Left colon (tissue), 2 donors: ENCODE measurements at regions not wholly inside any gene's neighbourhood (a gene's known extent, or its start where the extent isn't known, plus 50 kb on each side); places are given as distances from the start of the nearest gene placed in this dataset.
A peak's percentile ranks its signal among the peaks of the same experiment; 100 is the strongest.

ENCODE experiments used
- ATAC-seq: fragments of 200-7000 bp; cut with Tn5 transposase; one replicate; pipeline ENCODE4 v1.9.1; 2020; ENCODE audit warnings: mild to moderate bottlenecking, moderate library complexity
- DNase-seq, 2 donors: peaks; one replicate each; pipeline ENCODE4 v3.0.0-alpha.2; 2020
- intact Hi-C, 2 donors: fragments of 100-400 bp; cut with DNase I in 1 of 2; cut with micrococcal nuclease in 1 of 2; formaldehyde crosslinking; loops; one replicate each; pipeline versions ENCODE4 v1.11.2 to v1.14.0; 2022; cut with DNase I, micrococcal nuclease
- donor health status: DM: no; HTN: no; CAD: no.
- donor health status: DM: yes; HTN: yes; CAD: no.

DNA sequence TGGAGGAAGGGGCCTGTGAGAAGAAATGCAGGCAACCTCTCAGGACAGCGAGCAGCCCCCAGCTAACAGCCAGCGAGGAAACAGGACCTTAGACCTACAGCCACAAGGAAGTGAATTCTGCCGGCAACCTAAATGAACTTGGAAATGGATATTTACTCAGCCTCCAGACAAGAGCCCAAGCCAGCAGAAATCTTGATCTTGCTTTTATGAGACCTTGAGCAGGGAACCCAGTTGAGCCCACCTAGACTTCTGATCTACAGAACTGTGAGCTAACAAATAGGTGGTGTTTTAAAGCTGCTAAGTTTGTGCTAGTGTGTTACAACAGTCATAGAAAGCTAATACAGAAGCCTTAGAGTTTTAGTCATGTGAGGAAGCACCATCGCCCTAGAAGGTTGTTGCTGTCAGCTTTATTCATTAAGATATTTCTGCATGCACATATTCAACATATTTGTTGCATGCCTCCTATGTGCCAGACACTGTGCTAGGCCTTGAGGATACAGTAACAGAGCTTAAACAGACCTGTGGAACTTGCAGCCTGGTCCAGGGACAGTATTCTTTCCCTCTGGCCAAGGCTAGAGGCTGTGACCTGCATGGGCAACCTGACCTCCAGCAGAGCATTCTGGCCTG lies 50.3 kb downstream of the NALF2 start:
- ATAC-seq (peak; percentile 57), DNase-seq (no peak)
- intact Hi-C loops: no loop called here

DNA sequence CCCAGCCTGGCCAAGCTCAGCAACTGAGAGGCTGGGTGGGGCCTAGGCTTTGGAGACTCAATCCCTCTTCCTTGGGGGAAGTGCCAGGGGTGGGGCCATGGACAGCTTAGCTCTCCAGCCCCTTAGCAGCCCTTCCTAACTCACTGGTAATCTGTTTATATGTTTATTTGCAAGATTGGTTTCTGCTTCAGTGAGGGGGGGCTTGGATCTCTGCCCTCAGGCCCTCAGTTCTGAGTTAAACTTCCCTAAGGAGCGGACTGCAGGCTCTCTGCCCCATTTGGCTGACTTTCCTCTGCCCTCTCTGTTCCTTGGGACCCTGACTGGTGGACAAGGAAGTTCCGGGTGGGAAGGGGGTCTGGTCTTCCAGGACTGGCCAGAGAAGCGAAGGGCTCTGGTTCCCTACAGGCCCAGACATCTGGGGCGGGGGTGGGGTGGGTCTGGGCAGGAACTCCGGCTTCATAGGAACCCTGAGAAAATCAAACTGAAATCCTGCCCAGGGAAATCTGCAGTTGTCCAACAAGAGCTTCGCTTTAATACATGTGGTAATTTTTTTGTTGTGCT lies 51.4 kb downstream of the NALF2 start:
- DNase-seq: no peak
- no peak for ATAC-seq
- intact Hi-C loops: no loop called here

GRCh38 chrX:69556060-69557011 lies 52.2 kb downstream of the NALF2 start:
- DNase-seq (no peak), ATAC-seq (no peak)
- intact Hi-C loops: no loop called here

DNA sequence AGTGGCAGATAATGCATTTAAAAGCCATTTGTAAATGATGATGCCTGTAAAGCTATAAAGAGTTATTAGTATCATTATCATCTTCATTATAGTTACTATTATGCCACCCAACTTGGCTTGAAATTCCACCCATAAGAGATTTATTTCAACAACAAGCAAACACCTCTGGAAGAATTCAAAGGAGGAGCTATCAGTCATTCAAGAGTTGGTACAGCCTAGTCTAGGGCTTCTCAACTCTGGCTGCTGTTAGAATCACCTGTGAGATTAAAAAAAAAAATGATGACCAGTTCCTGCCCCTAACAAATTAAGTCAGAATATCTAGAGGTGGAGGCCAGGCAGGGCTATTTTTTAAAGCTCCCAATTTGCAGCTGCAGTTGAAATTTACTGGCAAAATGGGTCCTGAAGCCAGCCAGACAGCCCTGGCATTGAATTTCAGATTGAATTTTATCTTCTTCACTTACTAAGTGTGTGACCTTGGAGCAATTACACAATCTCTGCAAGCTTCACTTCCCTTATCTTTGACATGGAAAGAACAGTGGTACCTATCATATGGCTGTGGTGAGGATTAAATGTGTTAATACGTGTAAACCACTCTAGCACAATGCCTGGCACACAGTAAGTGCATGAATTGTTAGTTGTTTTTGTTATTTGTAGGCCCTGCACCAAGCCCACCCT lies 52.9 kb upstream of the EDA start:
- DNase-seq: no peak
- no peak for ATAC-seq
- intact Hi-C loops: no loop called here

DNA sequence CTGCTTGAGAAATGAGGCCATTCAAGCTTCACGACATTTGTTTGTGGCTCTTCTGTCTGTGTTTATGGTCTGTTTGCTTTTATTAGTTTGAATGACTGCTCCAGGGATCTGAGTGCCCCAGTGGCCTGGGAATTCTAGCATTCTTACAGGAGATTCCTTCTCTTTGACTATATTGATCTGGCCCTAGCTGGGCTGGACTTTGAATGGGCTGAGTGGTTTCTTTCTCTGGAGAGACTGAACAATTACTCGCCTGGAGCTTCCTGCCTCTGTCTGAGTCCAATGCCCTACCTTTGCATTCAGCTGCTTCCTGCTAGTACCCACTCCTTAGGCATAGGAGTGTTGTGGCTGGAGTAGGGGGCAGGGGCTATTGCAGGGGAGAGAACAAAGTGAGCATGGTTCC lies 51.2 kb upstream of the EDA start:
- intact Hi-C loops: no loop called here
- ATAC-seq (no peak), DNase-seq (no peak)

GRCh38 chrX:69565247-69565815 lies 50.6 kb upstream of the EDA start:
- intact Hi-C loops: no loop called here
- ATAC-seq: no peak
- no peak for DNase-seq
